ENCODE measurements at regions not wholly inside any gene's neighbourhood (a gene's known extent, or its start where the extent isn't known, plus 50 kb on each side); places are given as distances from the start of the nearest gene placed in this dataset.

GRCh38 chr13:110063490-110064421, 243.2 kb downstream of the COL4A1 start:
- Histone ChIP-seq H3K36me3 (no peaks in the 10 kb centered on the region), H3K9me3 (no peaks in the 10 kb centered on the region), H3K27ac (no peak overlapping the region), H3K27me3 (no peaks in the 10 kb centered on the region), H3K4me3 (replicated peaks in 1 of 3) (no peak overlapping the region), H3K4me1 (peaks cover 0 to 18% of the 10 kb centered on the region in 2 donors)
- DNase-seq, result no peak
- WGBS, 2 donors, result 82 to 87% methylated on average over 8 to 9 of the region's 9 CpGs
- intact Hi-C loops (cut with DNase I), result no loop called here
- TF ChIP-seq POLR2A (IDR thresholded peaks at IDR 0.05) (no peak), CTCF (IDR thresholded peaks at IDR 0.05) (no peak)

- H3K4me1 ChIP-seq, result peaks cover 0 to 18% of the 10 kb centered on the region in 2 donors
- TF ChIP-seq POLR2A (IDR thresholded peaks at IDR 0.05), result no peak
- TF ChIP-seq CTCF (IDR thresholded peaks at IDR 0.05), result no peak
- H3K4me3 ChIP-seq (replicated peaks in 1 of 3), result no peak overlapping the region
- 89 to 91% methylated on average over 13 to 19 of the region's 19 CpGs for WGBS, 2 donors
- H3K27ac ChIP-seq, result no peak overlapping the region
- H3K36me3 ChIP-seq, result no peaks in the 10 kb centered on the region
- no peaks in the 10 kb centered on the region for H3K9me3 ChIP-seq
- intact Hi-C loops (cut with DNase I), result no loop called here
- H3K27me3 ChIP-seq, result no peaks in the 10 kb centered on the region
- DNase-seq, result no peak
Observed at GRCh38 chr13:110062777-110063442, 244.0 kb downstream of the COL4A1 start.

DNA sequence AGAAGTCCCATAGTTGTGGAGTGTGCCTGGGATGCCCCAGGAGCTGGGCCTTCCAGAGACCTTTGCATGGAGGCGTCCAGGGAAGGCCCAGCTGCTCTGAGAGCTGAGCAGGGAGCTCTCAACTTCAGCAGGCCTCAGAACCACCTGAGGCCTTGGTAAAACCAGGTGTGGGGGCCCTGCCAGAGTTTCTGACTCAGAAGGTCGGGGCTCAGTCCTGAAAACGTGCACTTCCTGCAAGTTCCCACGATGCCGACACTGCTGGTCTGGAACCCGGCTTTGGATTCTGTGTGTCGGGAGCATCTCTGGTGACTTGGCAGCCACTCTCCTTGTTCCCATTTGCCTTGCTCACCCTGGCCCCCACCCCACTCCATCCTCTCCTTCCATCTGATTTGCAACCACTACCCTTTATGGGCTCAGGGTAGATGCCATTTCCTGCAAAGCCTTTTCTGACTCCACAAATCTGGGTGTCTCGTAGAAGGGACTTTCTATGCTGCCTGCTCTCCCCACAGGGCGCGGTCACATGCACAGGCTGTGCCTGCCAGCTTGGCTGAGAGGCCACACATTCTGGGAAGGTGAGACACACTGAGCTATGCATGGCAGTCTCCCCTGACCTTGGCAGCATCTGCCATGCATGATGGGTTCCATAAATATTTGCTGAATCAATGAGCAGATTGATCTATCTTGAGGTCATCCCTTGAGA, 244.7 kb downstream of the COL4A1 start:
- H3K4me1 ChIP-seq, result peaks cover 0 to 18% of the 10 kb centered on the region in 2 donors
- no peak overlapping the region for H3K27ac ChIP-seq
- 78 to 84% methylated on average over 10 of the region's 10 CpGs for WGBS, 2 donors
- no peaks in the 10 kb centered on the region for H3K9me3 ChIP-seq
- intact Hi-C loops (cut with DNase I), result no loop called here
- TF ChIP-seq POLR2A (IDR thresholded peaks at IDR 0.05) (no peak), CTCF (IDR thresholded peaks at IDR 0.05) (no peak)
- H3K36me3 ChIP-seq, result no peaks in the 10 kb centered on the region
- DNase-seq, result peak in 1 of 2 donors; percentile 60
- no peak overlapping the region for H3K4me3 ChIP-seq (replicated peaks in 1 of 3)
- no peaks in the 10 kb centered on the region for H3K27me3 ChIP-seq

DNA sequence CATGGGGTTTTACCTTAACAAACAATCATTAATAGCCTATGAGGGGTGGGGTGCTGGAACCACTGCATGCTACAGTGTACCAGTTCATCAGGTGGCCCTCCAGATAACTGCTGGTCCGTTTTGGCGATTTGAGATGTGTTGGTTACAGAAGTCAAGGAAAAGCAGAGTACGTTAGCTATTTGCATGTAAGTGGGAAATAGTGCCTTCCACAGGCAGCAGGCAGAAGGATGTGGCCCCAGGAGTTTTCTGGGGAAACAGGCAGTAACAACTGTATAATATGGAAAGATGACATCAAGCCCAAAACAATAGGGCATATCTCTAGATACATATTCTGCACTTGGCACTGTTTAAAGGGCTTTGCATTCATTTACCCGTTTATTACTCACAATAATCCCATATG, 245.7 kb downstream of the COL4A1 start:
- H3K4me3 ChIP-seq (replicated peaks in 1 of 3), result no peak overlapping the region
- no peaks in the 10 kb centered on the region for H3K36me3 ChIP-seq
- intact Hi-C loops (cut with DNase I), result no loop called here
- no peak for TF ChIP-seq CTCF (IDR thresholded peaks at IDR 0.05)
- H3K9me3 ChIP-seq, result no peaks in the 10 kb centered on the region
- no peaks in the 10 kb centered on the region for H3K27me3 ChIP-seq
- H3K4me1 ChIP-seq, result peaks cover 0 to 18% of the 10 kb centered on the region in 2 donors
- no peak overlapping the region for H3K27ac ChIP-seq
- no peak for DNase-seq
- WGBS, 2 donors, result 82 to 89% methylated on average over 4 of the region's 4 CpGs

Measured in thyroid gland (tissue), 4 donors.